Nephron (organoid): ENCODE measurements at regions not wholly inside any gene's neighbourhood (a gene's known extent, or its start where the extent isn't known, plus 50 kb on each side); places are given as distances from the start of the nearest gene placed in this dataset.

Source experiments
- H3K27ac Mint-ChIP-seq, 3 experiments: 2 replicates each; pipeline ENCODE4 v1.8.0; 2020; ENCODE audit warnings: mixed read lengths in 3 of 3, mild to moderate bottlenecking in 2 of 3, moderate library complexity in 1 of 3
- H3K27me3 Mint-ChIP-seq: 2 replicates; pipeline ENCODE4 v1.8.0; 2021; ENCODE audit warnings: low read depth, mild to moderate bottlenecking, moderate library complexity, mixed read lengths
- H3K36me3 Mint-ChIP-seq: 2 replicates; pipeline ENCODE4 v1.8.0; 2020; ENCODE audit warnings: low read depth, mixed read lengths
- H3K4me1 Mint-ChIP-seq: 2 replicates; pipeline ENCODE4 v1.8.0; 2020; ENCODE audit warnings: mixed read lengths
- H3K4me3 Mint-ChIP-seq, 3 experiments: 2 replicates each; pipeline ENCODE4 v1.8.0; 2020; ENCODE audit warnings: mild to moderate bottlenecking in 3 of 3, mixed read lengths in 3 of 3, moderate library complexity in 2 of 3
- H3K9me3 Mint-ChIP-seq: 2 replicates; pipeline ENCODE4 v1.8.0; 2020; ENCODE audit warnings: mixed read lengths
- TF ChIP-seq, protein P1 (sequence below), 3 experiments: fragments of 200-600 bp; sonication (generic); IDR thresholded peaks; one replicate each; pipeline ENCODE4 v1.5.0; 2021; ENCODE audit warnings: antibody characterized with exemption in 3 of 3; ENCODE audit not compliant: unreplicated experiment in 3 of 3

DNA sequence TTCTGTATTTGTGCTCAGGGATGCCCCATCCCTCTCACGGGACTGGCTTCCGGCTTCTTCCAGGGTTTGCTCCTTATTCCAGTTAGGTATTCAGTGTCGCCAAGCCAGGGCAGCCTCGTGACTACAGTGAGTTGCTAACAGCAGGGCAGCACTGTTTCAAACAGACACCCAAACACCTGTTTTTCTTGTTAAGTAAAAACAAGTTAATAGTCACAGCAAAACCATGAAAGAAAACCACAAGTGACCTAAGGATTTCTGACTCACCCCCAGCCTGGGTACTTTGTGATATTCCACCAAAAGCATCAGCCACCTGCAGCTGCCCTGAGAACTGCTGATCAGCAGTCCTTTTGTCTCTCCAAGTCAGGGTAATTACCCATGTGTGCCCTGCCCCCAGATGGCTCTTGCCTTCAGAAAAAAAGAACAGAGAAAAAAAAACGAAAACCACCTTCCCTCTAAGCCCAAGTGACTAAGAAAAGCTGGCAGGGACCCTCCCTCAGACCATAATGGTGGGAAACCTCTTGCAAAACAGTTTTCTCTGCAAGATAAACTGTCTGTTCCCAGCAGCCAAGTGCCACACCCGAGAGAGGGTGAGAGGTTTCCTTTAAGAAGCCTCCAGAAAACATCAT, 178.2 kb downstream of the ANAPC1 start:
- no peaks in the 10 kb centered on the region for H3K36me3 Mint-ChIP-seq
- H3K27me3 Mint-ChIP-seq = peaks cover 3% of the 10 kb centered on the region
- no peaks in the 10 kb centered on the region for H3K9me3 Mint-ChIP-seq
- H3K4me3 Mint-ChIP-seq = no peak overlapping the region
- TF ChIP-seq, protein P1, sequence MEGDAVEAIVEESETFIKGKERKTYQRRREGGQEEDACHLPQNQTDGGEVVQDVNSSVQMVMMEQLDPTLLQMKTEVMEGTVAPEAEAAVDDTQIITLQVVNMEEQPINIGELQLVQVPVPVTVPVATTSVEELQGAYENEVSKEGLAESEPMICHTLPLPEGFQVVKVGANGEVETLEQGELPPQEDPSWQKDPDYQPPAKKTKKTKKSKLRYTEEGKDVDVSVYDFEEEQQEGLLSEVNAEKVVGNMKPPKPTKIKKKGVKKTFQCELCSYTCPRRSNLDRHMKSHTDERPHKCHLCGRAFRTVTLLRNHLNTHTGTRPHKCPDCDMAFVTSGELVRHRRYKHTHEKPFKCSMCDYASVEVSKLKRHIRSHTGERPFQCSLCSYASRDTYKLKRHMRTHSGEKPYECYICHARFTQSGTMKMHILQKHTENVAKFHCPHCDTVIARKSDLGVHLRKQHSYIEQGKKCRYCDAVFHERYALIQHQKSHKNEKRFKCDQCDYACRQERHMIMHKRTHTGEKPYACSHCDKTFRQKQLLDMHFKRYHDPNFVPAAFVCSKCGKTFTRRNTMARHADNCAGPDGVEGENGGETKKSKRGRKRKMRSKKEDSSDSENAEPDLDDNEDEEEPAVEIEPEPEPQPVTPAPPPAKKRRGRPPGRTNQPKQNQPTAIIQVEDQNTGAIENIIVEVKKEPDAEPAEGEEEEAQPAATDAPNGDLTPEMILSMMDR (IDR thresholded peaks at IDR 0.05; ENCODE audit: unreplicated experiment in 3 of 3) = no peak
- H3K27ac Mint-ChIP-seq = peak overlapping the region; percentile 84 to 86 (median 85)
- H3K4me1 Mint-ChIP-seq = peaks cover 44% of the 10 kb centered on the region

DNA sequence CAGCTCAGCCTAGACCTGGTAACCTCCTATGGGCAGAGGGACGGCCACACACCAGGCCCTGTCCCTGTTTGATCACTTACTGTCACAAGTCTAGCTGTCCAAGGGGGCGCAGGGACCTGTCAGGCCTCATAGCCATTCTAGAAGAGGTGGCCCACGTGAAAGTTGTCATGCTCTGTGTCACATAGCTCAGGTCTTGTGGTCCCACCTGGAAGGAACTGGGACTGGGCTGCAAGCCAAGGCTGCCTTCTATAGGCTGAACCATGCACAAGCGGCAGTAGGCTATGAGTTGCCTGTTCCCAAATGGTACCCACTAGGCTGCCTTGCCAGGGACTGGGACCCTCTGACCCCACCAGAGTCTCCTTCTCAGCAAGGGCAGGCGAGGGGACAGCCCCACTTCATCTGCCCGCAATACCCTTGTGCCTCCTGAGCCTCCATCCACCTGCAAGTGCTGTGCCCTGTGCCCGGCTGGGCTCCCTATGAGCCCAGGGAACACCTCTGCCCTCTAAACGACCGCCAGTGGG, 177.5 kb downstream of the ANAPC1 start:
- H3K27me3 Mint-ChIP-seq = peaks cover 5% of the 10 kb centered on the region

DNA sequence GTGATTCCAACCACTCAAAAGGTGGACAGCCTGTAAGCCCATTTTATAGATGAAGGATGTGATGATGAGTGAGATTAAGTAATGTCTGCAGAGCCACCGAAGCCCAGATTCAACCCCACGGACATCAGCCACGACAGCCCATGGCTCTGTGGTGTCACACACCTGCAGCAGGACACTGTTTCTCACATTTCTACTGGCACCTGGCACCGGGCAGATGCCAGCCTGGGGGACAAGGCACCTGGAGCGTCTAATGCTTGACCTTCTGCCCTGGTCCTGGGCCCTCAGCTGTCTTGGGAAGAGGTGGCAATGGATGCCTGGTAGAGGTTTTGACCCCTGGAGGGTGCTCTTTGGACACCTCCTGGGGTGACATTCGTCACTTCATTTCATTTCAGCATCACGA, 176.3 kb downstream of the ANAPC1 start:
- TF ChIP-seq, protein P1 (IDR thresholded peaks at IDR 0.05; ENCODE audit: unreplicated experiment in 3 of 3) = no peak
- H3K27me3 Mint-ChIP-seq = peaks cover 15% of the 10 kb centered on the region
- no peak overlapping the region for H3K4me3 Mint-ChIP-seq
- peaks cover 33% of the 10 kb centered on the region for H3K4me1 Mint-ChIP-seq
- no peak overlapping the region for H3K27ac Mint-ChIP-seq
- peaks cover 6% of the 10 kb centered on the region for H3K9me3 Mint-ChIP-seq
- no peaks in the 10 kb centered on the region for H3K36me3 Mint-ChIP-seq

More for the DNA sequence above, 177.5 kb downstream of the ANAPC1 start:
- H3K36me3 Mint-ChIP-seq = no peaks in the 10 kb centered on the region
- H3K27ac Mint-ChIP-seq = peak overlapping the region; percentile 84 to 86 (median 85)
- no peak overlapping the region for H3K4me3 Mint-ChIP-seq
- TF ChIP-seq, protein P1 (IDR thresholded peaks at IDR 0.05; ENCODE audit: unreplicated experiment in 3 of 3) = no peak
- H3K9me3 Mint-ChIP-seq = peaks cover 4% of the 10 kb centered on the region
- H3K4me1 Mint-ChIP-seq = peaks cover 41% of the 10 kb centered on the region

DNA sequence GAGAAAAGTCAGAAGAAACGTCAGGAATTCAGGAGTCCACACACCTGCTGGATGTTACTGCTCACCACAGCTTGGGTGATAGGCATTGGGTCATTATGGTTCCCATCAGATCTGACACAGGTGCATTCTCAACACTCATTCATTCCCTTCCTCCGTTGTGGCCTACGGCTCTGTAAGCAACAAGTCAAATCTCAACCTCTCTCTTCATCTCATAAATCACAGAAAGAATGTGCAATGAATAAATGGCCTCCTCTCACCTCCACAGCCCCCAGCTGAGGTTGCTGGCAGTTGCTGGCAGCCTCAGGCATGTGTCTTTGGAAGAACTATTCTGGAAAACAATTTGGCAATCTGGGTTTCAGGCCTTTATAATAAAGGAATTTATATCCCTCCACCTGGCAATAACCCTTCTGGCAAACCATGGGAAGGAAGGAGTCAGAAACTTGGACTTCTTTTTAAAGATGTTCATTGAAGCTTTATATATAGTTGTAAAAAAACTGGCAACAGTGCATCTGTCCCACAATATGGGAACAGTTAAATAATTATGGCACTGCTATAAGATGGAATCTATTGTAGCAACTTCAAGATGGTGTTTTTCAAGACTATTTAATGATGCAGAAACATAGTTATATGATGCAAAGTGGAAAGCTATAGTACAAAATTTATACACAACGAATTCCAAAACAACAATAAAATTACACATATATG, 175.4 kb downstream of the ANAPC1 start:
- H3K9me3 Mint-ChIP-seq = peaks cover 6% of the 10 kb centered on the region
- no peaks in the 10 kb centered on the region for H3K36me3 Mint-ChIP-seq
- H3K27me3 Mint-ChIP-seq = peaks cover 15% of the 10 kb centered on the region
- no peak overlapping the region for H3K4me3 Mint-ChIP-seq
- peak overlapping the region; percentile 25 to 38 (median 37) for H3K27ac Mint-ChIP-seq
- TF ChIP-seq, protein P1 (IDR thresholded peaks at IDR 0.05; ENCODE audit: unreplicated experiment in 3 of 3) = no peak
- H3K4me1 Mint-ChIP-seq = peaks cover 33% of the 10 kb centered on the region

DNA sequence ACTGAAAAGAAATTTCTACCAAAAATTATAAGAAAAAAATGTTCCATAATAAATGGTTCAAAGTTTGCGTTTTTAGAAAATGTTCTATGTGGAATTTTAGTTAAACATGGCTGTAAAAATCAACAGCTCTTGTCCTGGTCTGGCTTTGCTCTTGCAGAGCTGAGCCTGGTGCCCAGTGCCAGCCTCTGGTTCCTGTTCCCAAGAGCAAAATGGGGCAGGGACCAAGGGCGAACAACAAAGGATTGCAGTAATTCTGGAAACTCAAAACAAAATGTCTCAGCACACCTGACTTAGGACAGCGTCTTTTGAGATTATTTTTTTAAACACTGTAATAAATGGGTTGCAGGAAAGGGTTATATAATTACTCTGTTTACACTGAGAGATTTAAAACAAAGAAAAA, 174.7 kb downstream of the ANAPC1 start:
- peak overlapping the region in 1 of 3 experiments; percentile 3 for H3K27ac Mint-ChIP-seq
- H3K27me3 Mint-ChIP-seq = peaks cover 15% of the 10 kb centered on the region
- TF ChIP-seq, protein P1 (IDR thresholded peaks at IDR 0.05; ENCODE audit: unreplicated experiment in 3 of 3) = no peak
- peaks cover 6% of the 10 kb centered on the region for H3K9me3 Mint-ChIP-seq
- H3K4me1 Mint-ChIP-seq = peaks cover 33% of the 10 kb centered on the region
- no peaks in the 10 kb centered on the region for H3K36me3 Mint-ChIP-seq
- no peak overlapping the region for H3K4me3 Mint-ChIP-seq
